ENCODE measurements at regions not wholly inside any gene's neighbourhood (a gene's known extent, or its start where the extent isn't known, plus 50 kb on each side); places are given as distances from the start of the nearest gene placed in this dataset.

GRCh38 chr16:59510008-59510424 lies 775.9 kb upstream of the GOT2 start:
- no peak for TF ChIP-seq POLR2AphosphoS5 (IDR thresholded peaks at IDR 0.05)
- TF ChIP-seq POLR2A (IDR thresholded peaks at IDR 0.05) = no peak
